ENCODE measurements at regions not wholly inside any gene's neighbourhood (a gene's known extent, or its start where the extent isn't known, plus 50 kb on each side); places are given as distances from the start of the nearest gene placed in this dataset.

DNA sequence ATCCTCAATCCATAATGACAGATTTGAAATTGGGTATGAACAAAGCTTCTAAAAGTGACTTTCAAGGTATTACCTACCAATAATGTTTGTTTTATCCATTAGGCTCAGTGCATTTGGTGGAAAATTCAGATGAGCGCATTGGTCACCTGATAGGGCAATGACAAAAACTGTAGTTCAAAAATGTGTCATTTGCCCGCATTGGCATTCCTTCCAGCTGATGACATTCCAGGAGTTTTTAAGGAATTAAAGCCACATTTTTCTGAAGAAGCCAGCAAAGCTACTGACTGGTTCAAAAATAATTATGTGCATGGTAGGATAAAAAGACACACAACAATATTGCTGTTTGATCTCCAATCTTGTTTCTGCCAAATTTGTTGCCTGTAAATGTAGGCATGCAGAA, 473.4 kb upstream of the CPEB2 start:
- Mint-ChIP-seq H3K27me3 (ENCODE audit: low read depth) (no peaks in the 10 kb centered on the region), H3K36me3 (ENCODE audit: low read depth) (no peaks in the 10 kb centered on the region), H3K4me3 (no peak overlapping the region), H3K9me3 (no peaks in the 10 kb centered on the region), H3K4me1 (ENCODE audit: low read depth) (no peaks in the 10 kb centered on the region), H3K27ac (no peak overlapping the region)
- DNase-seq (ENCODE audit: low spot score) = no peak

DNA sequence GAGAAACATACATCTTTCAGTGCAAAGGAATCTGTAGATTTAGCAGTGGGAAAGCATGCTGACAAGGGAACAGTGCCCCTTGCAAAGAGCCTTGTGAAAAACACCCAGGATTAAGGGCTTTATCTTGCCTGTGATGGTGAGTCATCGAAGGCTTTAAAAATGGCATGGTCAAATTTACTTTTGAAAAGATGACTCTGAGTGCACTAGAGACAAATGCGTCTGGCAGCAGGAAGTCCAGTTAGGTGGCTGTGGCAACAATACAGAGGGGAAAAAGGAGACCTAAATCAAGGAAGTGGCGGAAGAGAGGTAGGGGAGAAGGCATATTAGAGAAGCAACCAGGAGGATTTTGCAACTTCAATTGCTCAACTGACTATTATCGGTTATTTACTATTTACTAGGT, 472.6 kb upstream of the CPEB2 start:
- Mint-ChIP-seq H3K4me1 (ENCODE audit: low read depth) (no peaks in the 10 kb centered on the region), H3K4me3 (no peak overlapping the region), H3K27ac (no peak overlapping the region), H3K27me3 (ENCODE audit: low read depth) (no peaks in the 10 kb centered on the region), H3K9me3 (no peaks in the 10 kb centered on the region), H3K36me3 (ENCODE audit: low read depth) (no peaks in the 10 kb centered on the region)
- DNase-seq (ENCODE audit: low spot score) = no peak

DNA sequence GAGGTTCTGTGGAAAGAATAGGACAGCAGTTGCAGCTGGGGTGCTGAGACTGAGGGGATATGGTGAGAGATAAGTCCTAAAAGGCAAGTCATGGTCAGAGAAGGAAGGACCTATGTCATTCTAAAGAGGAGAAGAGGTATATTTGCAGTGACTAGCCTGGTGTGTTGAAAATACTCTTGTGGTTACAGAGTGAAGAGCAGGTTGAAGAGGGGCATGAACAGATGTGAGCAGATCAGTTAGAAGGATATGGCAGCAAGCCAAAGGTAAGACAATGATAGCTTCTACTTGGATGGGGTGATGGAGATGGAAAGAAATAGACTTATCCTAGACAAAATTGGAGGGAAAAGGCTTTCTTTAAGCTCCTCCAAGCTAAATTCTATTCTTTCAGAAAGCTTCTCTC, 469.8 kb upstream of the CPEB2 start:
- Mint-ChIP-seq H3K4me1 (ENCODE audit: low read depth) (no peaks in the 10 kb centered on the region), H3K9me3 (no peaks in the 10 kb centered on the region)

DNA sequence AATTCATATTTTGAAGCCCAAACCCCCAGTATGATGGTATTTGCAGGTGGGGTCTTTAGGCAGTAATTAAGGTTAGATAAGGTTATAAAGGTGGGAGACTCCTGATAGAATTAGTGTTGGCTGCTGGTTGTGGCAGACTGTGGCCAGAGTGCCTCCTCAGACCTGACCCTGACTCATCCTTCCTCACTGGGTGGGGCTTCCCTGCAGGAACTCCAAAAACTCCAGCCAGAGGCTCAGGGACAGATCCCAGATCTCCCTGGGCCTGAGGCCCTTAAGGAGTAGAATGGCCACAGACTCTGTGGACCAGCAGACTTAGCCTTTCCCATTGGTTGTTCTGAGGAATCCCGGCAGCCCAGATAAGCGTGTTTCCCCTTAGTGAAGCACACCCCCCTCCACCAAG, 463.0 kb upstream of the CPEB2 start:
- Mint-ChIP-seq H3K4me1 (ENCODE audit: low read depth) (no peaks in the 10 kb centered on the region), H3K36me3 (ENCODE audit: low read depth) (no peaks in the 10 kb centered on the region), H3K27me3 (ENCODE audit: low read depth) (no peaks in the 10 kb centered on the region), H3K27ac (no peak overlapping the region), H3K4me3 (no peak overlapping the region), H3K9me3 (no peaks in the 10 kb centered on the region)
- DNase-seq (ENCODE audit: low spot score) = no peak

More for the DNA sequence above, 469.8 kb upstream of the CPEB2 start:
- Mint-ChIP-seq H3K27me3 (ENCODE audit: low read depth) (no peaks in the 10 kb centered on the region), H3K27ac (no peak overlapping the region), H3K4me3 (no peak overlapping the region), H3K36me3 (ENCODE audit: low read depth) (no peaks in the 10 kb centered on the region)
- DNase-seq (ENCODE audit: low spot score) = no peak

DNA sequence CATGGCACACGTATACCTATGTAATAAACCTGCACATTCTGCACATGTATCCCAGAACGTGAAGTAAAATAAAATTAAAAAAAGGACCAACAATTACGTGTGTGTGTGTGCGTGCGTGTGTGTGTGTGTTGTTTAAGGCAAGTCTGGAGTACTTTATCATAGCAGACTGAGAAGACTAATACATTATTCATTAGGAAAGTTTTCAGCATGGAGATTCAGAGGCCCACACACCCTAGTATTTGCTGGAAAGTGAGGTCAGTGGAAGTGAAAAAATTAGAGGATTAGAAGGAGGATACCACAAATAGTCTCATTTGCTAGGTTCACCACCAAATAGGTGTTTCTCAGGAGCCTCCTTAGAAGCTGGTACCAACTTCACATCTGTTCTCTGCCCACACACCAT, 457.1 kb upstream of the CPEB2 start:
- Mint-ChIP-seq H3K27me3 (ENCODE audit: low read depth) (no peaks in the 10 kb centered on the region), H3K4me1 (ENCODE audit: low read depth) (no peaks in the 10 kb centered on the region), H3K4me3 (no peak overlapping the region), H3K36me3 (ENCODE audit: low read depth) (no peaks in the 10 kb centered on the region), H3K27ac (no peak overlapping the region), H3K9me3 (no peaks in the 10 kb centered on the region)
- DNase-seq (ENCODE audit: low spot score) = no peak

DNA sequence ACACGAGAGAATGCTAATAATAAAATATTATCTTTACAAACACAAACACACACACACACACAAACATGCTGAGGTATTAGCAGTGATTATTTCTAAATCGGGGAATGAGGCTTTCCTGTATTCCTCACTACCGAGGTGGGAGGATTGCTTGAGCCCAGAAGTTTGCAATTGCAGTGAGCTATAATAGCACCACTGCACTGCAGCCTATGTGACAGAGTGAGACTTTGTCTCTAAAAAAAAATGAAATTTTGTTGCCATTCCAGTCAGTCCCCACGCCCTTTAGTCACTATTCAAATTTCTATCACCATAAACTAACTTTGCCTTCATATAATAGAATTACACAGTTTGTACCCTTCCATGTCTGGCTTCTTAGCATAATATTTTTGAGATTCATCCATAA, 456.5 kb upstream of the CPEB2 start:
- H3K27me3 Mint-ChIP-seq (ENCODE audit: low read depth) = no peaks in the 10 kb centered on the region
- no peaks in the 10 kb centered on the region for H3K36me3 Mint-ChIP-seq (ENCODE audit: low read depth)
- H3K4me1 Mint-ChIP-seq (ENCODE audit: low read depth) = no peaks in the 10 kb centered on the region
- no peak overlapping the region for H3K27ac Mint-ChIP-seq
- no peak overlapping the region for H3K4me3 Mint-ChIP-seq
- no peak for DNase-seq (ENCODE audit: low spot score)
- H3K9me3 Mint-ChIP-seq = no peaks in the 10 kb centered on the region

DNA sequence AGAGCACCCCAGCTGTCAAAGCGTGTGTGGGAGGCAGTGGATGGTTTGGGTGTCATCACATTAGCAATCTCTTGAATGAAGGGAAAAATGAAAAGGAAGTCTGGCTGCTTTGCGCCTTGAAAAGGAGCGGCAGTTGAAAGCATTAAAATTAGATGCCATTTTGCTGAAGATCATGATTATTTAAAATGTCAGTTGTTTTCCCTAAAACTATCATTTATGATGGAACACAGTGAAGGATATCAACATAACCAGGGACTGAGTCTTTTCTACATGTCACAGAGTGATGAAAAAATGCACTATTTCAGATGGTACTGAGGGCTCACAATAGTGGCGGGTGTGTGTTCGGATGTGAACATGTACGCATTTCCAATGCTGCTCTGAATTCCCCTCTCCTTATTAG, 450.2 kb upstream of the CPEB2 start:
- Mint-ChIP-seq H3K9me3 (no peaks in the 10 kb centered on the region), H3K27ac (no peak overlapping the region), H3K4me3 (no peak overlapping the region), H3K4me1 (ENCODE audit: low read depth) (no peaks in the 10 kb centered on the region), H3K36me3 (ENCODE audit: low read depth) (no peaks in the 10 kb centered on the region), H3K27me3 (ENCODE audit: low read depth) (no peaks in the 10 kb centered on the region)
- no peak for DNase-seq (ENCODE audit: low spot score)

DNA sequence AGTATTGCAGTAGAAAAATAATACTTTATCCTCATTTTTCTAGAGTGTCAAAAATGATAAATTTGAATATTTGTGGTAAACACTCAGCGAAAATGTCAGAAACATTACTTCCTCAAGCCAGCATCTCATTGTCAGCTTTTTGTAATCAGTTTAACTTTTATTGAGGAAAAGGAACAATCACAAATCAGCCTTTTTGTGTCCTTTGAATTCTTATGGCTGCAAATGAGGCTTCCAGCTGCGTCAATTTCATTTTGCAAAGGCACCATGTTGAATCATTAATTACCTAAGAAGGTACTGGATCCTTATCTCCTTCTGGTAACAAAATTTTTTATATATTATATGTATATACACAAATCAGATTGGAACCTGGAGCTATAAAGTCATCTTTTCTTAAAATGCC, 442.6 kb upstream of the CPEB2 start:
- no peak overlapping the region for H3K27ac Mint-ChIP-seq
- H3K4me1 Mint-ChIP-seq (ENCODE audit: low read depth) = no peaks in the 10 kb centered on the region
- H3K4me3 Mint-ChIP-seq = no peak overlapping the region
- DNase-seq (ENCODE audit: low spot score) = no peak
- H3K9me3 Mint-ChIP-seq = no peaks in the 10 kb centered on the region
- no peaks in the 10 kb centered on the region for H3K27me3 Mint-ChIP-seq (ENCODE audit: low read depth)
- no peaks in the 10 kb centered on the region for H3K36me3 Mint-ChIP-seq (ENCODE audit: low read depth)

DNA sequence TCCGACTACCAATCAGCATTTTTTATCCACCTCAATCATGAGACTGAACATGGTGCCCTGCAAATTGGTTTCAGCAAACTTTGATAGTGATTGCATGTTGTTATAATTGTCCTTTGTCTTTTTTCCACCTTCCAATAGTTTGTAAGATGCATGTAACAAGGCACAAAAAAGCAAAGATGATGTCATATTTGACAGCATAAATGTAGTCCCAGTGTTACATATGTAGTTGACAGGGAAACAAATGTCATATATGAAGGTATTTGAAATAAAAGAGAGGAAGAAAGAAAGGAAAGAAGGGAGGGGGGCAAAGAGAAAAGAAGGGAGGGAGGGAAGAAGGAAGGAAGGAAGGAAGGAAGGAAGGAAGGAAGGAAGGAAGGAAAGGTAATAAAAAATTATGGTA, 441.7 kb upstream of the CPEB2 start:
- H3K27me3 Mint-ChIP-seq (ENCODE audit: low read depth) = no peaks in the 10 kb centered on the region
- DNase-seq (ENCODE audit: low spot score) = no peak
- H3K4me1 Mint-ChIP-seq (ENCODE audit: low read depth) = no peaks in the 10 kb centered on the region
- no peaks in the 10 kb centered on the region for H3K9me3 Mint-ChIP-seq
- H3K4me3 Mint-ChIP-seq = no peak overlapping the region
- no peak overlapping the region for H3K27ac Mint-ChIP-seq
- H3K36me3 Mint-ChIP-seq (ENCODE audit: low read depth) = no peaks in the 10 kb centered on the region

DNA sequence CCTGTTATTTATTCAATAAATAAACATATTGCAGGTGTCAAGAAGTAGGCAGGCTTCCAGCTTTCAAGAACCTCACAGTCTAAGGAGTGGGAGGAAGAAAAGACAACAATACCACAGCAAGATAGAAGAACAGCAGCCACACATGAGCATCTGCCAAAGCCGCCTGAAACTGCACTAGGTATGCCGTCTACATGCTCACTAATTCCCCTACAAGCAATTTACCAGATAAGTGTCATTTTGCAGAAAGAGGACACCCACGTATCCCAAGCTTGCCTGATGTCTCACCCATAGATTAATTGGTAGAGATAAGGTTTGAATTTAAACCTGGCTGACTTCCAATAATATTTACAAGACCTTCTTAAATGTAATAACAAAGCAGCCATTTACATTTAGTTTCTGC, 439.4 kb upstream of the CPEB2 start:
- Mint-ChIP-seq H3K36me3 (ENCODE audit: low read depth) (no peaks in the 10 kb centered on the region), H3K27me3 (ENCODE audit: low read depth) (no peaks in the 10 kb centered on the region), H3K4me1 (ENCODE audit: low read depth) (no peaks in the 10 kb centered on the region), H3K27ac (no peak overlapping the region), H3K9me3 (no peaks in the 10 kb centered on the region), H3K4me3 (no peak overlapping the region)
- no peak for DNase-seq (ENCODE audit: low spot score)

DNA sequence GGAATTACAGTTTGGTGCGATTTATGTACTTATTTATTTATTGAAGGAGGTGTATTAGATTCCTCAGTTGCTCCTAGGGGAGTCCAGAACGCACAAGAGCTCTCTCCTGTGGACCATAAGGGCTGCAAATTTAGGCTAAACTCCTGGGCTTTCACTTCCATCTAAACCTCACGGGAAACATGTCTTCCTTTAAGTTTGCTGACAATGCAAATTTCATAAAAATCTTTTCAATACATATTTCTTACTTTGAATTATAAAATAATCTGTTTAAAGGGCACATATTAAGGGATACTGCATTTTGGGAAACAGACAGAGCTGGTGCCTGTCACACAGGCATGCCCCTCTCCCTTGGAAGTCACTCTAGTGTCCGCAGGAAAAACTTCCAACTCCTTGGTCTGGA, 438.0 kb upstream of the CPEB2 start:
- Mint-ChIP-seq H3K27ac (no peak overlapping the region), H3K9me3 (no peaks in the 10 kb centered on the region), H3K4me1 (ENCODE audit: low read depth) (no peaks in the 10 kb centered on the region), H3K36me3 (ENCODE audit: low read depth) (no peaks in the 10 kb centered on the region), H3K27me3 (ENCODE audit: low read depth) (no peaks in the 10 kb centered on the region), H3K4me3 (no peak overlapping the region)
- no peak for DNase-seq (ENCODE audit: low spot score)

DNA sequence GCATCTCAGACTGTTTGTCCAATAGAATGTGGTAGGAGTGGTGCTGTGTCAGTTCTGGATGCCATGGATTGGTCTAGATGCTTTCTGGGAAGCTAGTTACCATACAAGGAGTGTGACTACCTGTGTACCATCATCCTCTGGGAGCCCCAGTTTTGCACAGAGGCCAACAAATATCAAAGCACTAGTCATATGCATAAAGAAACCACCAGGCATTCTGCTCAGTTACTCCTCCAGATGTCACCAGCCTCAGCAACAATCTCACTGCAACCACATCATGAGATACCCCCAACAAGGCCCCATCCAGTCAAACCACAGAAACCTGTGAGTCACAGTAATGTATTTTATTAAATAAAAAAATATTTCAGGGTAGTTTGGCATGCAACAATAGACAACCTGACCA, 435.8 kb upstream of the CPEB2 start:
- DNase-seq (ENCODE audit: low spot score) = no peak
- no peaks in the 10 kb centered on the region for H3K9me3 Mint-ChIP-seq
- no peak overlapping the region for H3K27ac Mint-ChIP-seq
- no peak overlapping the region for H3K4me3 Mint-ChIP-seq
- no peaks in the 10 kb centered on the region for H3K27me3 Mint-ChIP-seq (ENCODE audit: low read depth)
- H3K36me3 Mint-ChIP-seq (ENCODE audit: low read depth) = no peaks in the 10 kb centered on the region
- H3K4me1 Mint-ChIP-seq (ENCODE audit: low read depth) = no peaks in the 10 kb centered on the region

DNA sequence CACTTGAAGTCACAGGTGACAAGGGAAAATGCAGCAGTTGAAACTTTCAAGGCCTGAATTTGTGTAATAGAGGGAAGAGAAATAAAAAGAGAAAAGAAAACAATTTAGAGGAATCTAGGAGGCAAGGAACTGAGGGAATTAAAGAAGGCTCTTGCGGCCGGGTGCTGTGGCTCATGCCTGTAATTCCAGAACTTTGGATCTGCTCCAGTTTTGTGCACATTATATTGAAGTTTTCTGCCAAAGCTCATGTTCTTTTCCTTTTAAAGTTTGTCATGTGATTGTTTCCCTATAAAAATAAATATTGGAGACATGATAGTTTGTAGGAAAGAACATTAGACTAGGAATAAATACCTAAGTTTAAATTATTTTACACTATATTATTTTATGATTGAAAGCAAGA, 433.9 kb upstream of the CPEB2 start:
- H3K27ac Mint-ChIP-seq = no peak overlapping the region
- no peaks in the 10 kb centered on the region for H3K36me3 Mint-ChIP-seq (ENCODE audit: low read depth)
- DNase-seq (ENCODE audit: low spot score) = no peak
- H3K27me3 Mint-ChIP-seq (ENCODE audit: low read depth) = no peaks in the 10 kb centered on the region
- no peak overlapping the region for H3K4me3 Mint-ChIP-seq
- H3K4me1 Mint-ChIP-seq (ENCODE audit: low read depth) = no peaks in the 10 kb centered on the region
- no peaks in the 10 kb centered on the region for H3K9me3 Mint-ChIP-seq

DNA sequence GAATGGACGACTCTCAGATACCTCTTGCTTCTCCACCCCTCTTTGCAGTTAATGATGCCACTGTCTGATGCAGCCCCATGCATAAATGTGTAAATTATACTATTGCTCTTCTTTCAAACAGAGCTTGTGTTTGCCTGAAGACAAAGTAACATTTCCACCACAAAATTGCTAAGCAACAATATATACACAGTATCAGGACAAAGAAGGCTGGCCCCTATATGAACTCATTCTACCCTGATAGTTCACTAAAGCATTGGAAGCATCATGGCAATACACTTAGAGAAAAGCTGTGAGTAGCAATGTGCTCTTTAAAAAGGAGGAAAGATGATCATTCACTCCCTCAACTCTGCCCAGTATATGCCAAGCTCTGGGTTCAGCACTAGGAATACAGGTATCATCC, 427.0 kb upstream of the CPEB2 start:
- no peak for DNase-seq (ENCODE audit: low spot score)
- Mint-ChIP-seq H3K27me3 (ENCODE audit: low read depth) (no peaks in the 10 kb centered on the region), H3K4me1 (ENCODE audit: low read depth) (no peaks in the 10 kb centered on the region), H3K9me3 (no peaks in the 10 kb centered on the region), H3K4me3 (no peak overlapping the region), H3K36me3 (ENCODE audit: low read depth) (no peaks in the 10 kb centered on the region), H3K27ac (no peak overlapping the region)

DNA sequence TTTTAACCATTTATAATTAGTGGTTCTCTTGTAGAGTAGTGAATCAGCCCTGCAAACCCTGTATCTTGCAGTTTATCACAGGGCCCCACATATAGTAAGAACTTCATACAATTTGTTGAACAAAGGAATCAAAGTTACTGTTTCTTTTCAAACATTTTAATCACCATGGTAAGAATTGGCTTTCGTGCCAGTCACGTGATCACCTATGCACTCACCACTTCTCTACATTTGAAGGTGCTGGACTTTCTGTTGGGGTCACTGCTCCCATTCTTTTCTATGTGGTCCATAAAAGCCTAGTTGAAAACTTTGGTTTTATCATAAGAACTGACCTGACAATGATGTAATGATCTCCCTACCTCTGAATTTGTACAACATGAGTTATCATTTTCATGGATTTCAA, 426.4 kb upstream of the CPEB2 start:
- DNase-seq (ENCODE audit: low spot score) = no peak
- Mint-ChIP-seq H3K27ac (no peak overlapping the region), H3K9me3 (no peaks in the 10 kb centered on the region)

DNA sequence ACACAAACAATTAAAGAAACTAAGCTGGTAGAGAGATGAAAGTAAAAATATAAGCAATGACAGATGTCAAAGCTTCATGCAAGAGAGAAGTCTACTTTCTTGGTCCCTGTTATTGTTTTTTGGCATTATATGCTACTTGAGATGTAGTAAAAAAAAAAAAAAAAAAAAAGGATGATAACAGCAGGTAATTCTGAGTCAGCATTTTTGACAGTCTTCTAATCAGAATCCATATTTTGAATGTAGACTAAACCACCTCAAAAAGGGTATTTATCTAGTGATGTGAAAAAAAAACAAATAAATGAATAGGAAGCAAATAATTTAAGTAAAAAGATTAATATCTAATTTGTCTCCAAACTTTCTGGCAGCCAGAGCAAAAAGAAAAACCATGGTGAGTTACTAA, 422.2 kb upstream of the CPEB2 start:
- no peak for DNase-seq (ENCODE audit: low spot score)
- no peaks in the 10 kb centered on the region for H3K36me3 Mint-ChIP-seq (ENCODE audit: low read depth)
- no peaks in the 10 kb centered on the region for H3K27me3 Mint-ChIP-seq (ENCODE audit: low read depth)
- no peaks in the 10 kb centered on the region for H3K4me1 Mint-ChIP-seq (ENCODE audit: low read depth)
- H3K27ac Mint-ChIP-seq = no peak overlapping the region
- no peaks in the 10 kb centered on the region for H3K9me3 Mint-ChIP-seq
- no peak overlapping the region for H3K4me3 Mint-ChIP-seq

More for the DNA sequence above, 426.4 kb upstream of the CPEB2 start:
- H3K4me1 Mint-ChIP-seq (ENCODE audit: low read depth) = no peaks in the 10 kb centered on the region
- H3K4me3 Mint-ChIP-seq = no peak overlapping the region
- H3K27me3 Mint-ChIP-seq (ENCODE audit: low read depth) = no peaks in the 10 kb centered on the region
- H3K36me3 Mint-ChIP-seq (ENCODE audit: low read depth) = no peaks in the 10 kb centered on the region
